HepG2 (cell line): ENCODE measurements at regions not wholly inside any gene's neighbourhood (a gene's known extent, or its start where the extent isn't known, plus 50 kb on each side); places are given as distances from the start of the nearest gene placed in this dataset.

Experiments
- ATAC-seq: fragments of 200-7000 bp; cut with Tn5 transposase; 3 replicates; pipeline ENCODE4 v1.9.1; 2020; ENCODE audit warnings: mild to moderate bottlenecking, moderate library complexity
- BruUV-seq: library from RNA; stranded (reverse); fragments of 400-500 nt; replicated peaks from 2 replicates; lab custom pipeline; 2021; lab: Mats Ljungman, UMichigan
- CTCF ChIA-PET: fragments of 300-600 bp; formaldehyde crosslinking; extraction: SDS; loops from one replicate; lab custom pipeline; 2021; ENCODE audit warnings: low total read pairs, inconsistent platforms, low intra/inter-chr PET ratio; lab: Yijun Ruan, JAX
- POLR2A ChIA-PET: fragments of 350-600 bp; sonication (Branson Sonifier 250); formaldehyde crosslinking; loops from one replicate; lab custom pipeline; 2020; ENCODE audit warnings: antibody characterized with exemption, inconsistent platforms; lab: Yijun Ruan, JAX
- DNase-seq: peaks from one replicate; pipeline ENCODE4 v3.0.0-alpha.2; 2015; ENCODE audit warnings: low spot score
- FAIRE-seq: peaks from 3 replicates; lab custom pipeline; 2011; peaks lifted over from hg19 to GRCh38; lab: Jason Lieb, UNC
- H2AFZ ChIP-seq: one replicate; pipeline ENCODE4 v1.6.1; 2011; ENCODE audit warnings: low read length, inconsistent platforms
- H3K27ac ChIP-seq: fragments of 300-600 bp; 3 replicates; pipeline ENCODE4 v1.8.0; 2011; ENCODE audit warnings: mixed run types, mild to moderate bottlenecking, mixed read lengths, low read length, inconsistent platforms; ENCODE audit not compliant: insufficient read depth; ENCODE audit errors: extremely low read length
- H3K27me3 ChIP-seq, 2 experiments: fragments of 200-600 bp in 1 of 2; 2 replicates in 1 of 2; 3 replicates in 1 of 2; pipeline versions ENCODE4 v1.6.0 to v1.8.0; 2011; ENCODE audit warnings: low read length in 2 of 2, mild to moderate bottlenecking in 2 of 2, moderate library complexity in 2 of 2, inconsistent platforms in 1 of 2; ENCODE audit not compliant: insufficient read depth in 2 of 2, control insufficient read depth in 1 of 2
- H3K36me3 ChIP-seq, 2 experiments: fragments of 200-600 bp in 1 of 2; replicated peaks in 1 of 2; 2 replicates in 1 of 2; 3 replicates in 1 of 2; pipeline versions ENCODE4 v1.5.1 to v1.8.0; 2011; ENCODE audit warnings: low read length in 2 of 2, inconsistent platforms in 1 of 2; ENCODE audit not compliant: insufficient read depth in 2 of 2, control insufficient read depth in 1 of 2
- H3K4me1 ChIP-seq: 2 replicates; pipeline ENCODE4 v1.5.1; 2012; ENCODE audit warnings: low read length, inconsistent platforms; ENCODE audit not compliant: insufficient read depth
- H3K4me2 ChIP-seq: 2 replicates; pipeline ENCODE4 v1.6.0; 2011; ENCODE audit warnings: low read depth, low read length, inconsistent platforms
- H3K4me3 ChIP-seq, 3 experiments: fragments of 200-600 bp in 1 of 3; sonication (generic), shearing (Covaris generic) in 1 of 3; replicated peaks in 1 of 3; 2 replicates each; pipeline ENCODE4 v1.5.1; 2011 to 2016; ENCODE audit warnings: low read length in 3 of 3, inconsistent platforms in 2 of 3, low read depth in 2 of 3, mild to moderate bottlenecking in 2 of 3, control low read depth in 1 of 3, mixed read lengths in 1 of 3; ENCODE audit not compliant: insufficient read depth in 1 of 3
- H3K79me2 ChIP-seq: one replicate; pipeline ENCODE4 v1.6.1; 2011; ENCODE audit warnings: low read length, inconsistent platforms; ENCODE audit not compliant: insufficient read depth
- H3K9ac ChIP-seq: 2 replicates; pipeline ENCODE4 v1.6.0; 2011; ENCODE audit warnings: mild to moderate bottlenecking, low read depth, low read length, inconsistent platforms; ENCODE audit not compliant: insufficient read depth
- H3K9me3 ChIP-seq: 2 replicates; pipeline ENCODE4 v1.5.1; 2012; ENCODE audit warnings: mild to moderate bottlenecking, low read length
- H4K20me1 ChIP-seq: 2 replicates; pipeline ENCODE4 v1.6.0; 2011; ENCODE audit warnings: inconsistent platforms, mild to moderate bottlenecking, low read length, moderate library complexity; ENCODE audit not compliant: insufficient read depth
- CHD2 ChIP-seq: IDR thresholded peaks from 2 replicates; pipeline ENCODE4 v1.6.1; 2011; ENCODE audit warnings: low read depth, low read length, improper control_type of control experiment
- HHEX ChIP-seq: IDR thresholded peaks from 2 replicates; pipeline ENCODE4 v1.6.1; 2016; ENCODE audit warnings: control low read depth
- KLF13 ChIP-seq: sonication (generic); formaldehyde crosslinking; IDR thresholded peaks from 2 replicates; pipeline ENCODE4 v1.4.0; 2020; ENCODE audit warnings: mild to moderate bottlenecking, missing genetic modification reagents
- MED13 ChIP-seq: sonication (generic); formaldehyde crosslinking; IDR thresholded peaks from 2 replicates; pipeline ENCODE4 v1.5.0; 2020; ENCODE audit warnings: missing genetic modification reagents
- NR2F6 ChIP-seq, 2 experiments: IDR thresholded peaks; 2 replicates each; pipeline ENCODE4 v1.6.1; 2016; ENCODE audit warnings: antibody characterized with exemption in 1 of 2, mild to moderate bottlenecking in 1 of 2
- NRL ChIP-seq: sonication (generic); formaldehyde crosslinking; IDR thresholded peaks from 2 replicates; pipeline ENCODE4 v1.5.0; 2020; ENCODE audit warnings: missing genetic modification reagents, mild to moderate bottlenecking, moderate library complexity, borderline replicate concordance
- TBP ChIP-seq: sonication (generic); formaldehyde crosslinking; IDR thresholded peaks from 2 replicates; pipeline ENCODE4 v1.5.0; 2020; ENCODE audit warnings: missing genetic modification reagents
- YEATS4 ChIP-seq: sonication (generic); formaldehyde crosslinking; IDR thresholded peaks from 2 replicates; pipeline ENCODE4 v1.4.0; 2020; ENCODE audit warnings: missing genetic modification reagents, borderline replicate concordance
- ZNF550 ChIP-seq: sonication (generic); formaldehyde crosslinking; IDR thresholded peaks from 2 replicates; pipeline ENCODE4 v1.4.0; 2020; ENCODE audit warnings: mild to moderate bottlenecking, missing genetic modification reagents, borderline replicate concordance
- ZNF629 ChIP-seq: sonication (generic); formaldehyde crosslinking; conservative IDR thresholded peaks from 2 replicates; pipeline ENCODE4 v1.5.0; 2020; ENCODE audit warnings: missing genetic modification reagents
- WGBS: methylation state at CpG from one replicate; pipeline ENCODE4 v1.1.6; 2017; ENCODE audit warnings: low lambda C conversion rate; 5-methylcytosine and 5-hydroxymethylcytosine counted together
- in situ Hi-C: cut with HindIII; loops from 2 replicates; pipeline ENCODE4 v1.10.0; 2017; ENCODE audit warnings: low pct_unique_long_range_greater_than_20kb; ENCODE audit not compliant: extremely low pct_ligation_motif_present
- intact Hi-C: fragments of 100-400 bp; cut with micrococcal nuclease; formaldehyde crosslinking; loops from one replicate; pipeline ENCODE4 v1.10.0; 2022; ENCODE audit not compliant: unreplicated experiment
- TF ChIP-seq, protein P1 (sequence below): sonication (generic); formaldehyde crosslinking; IDR thresholded peaks from 2 replicates; pipeline ENCODE4 v1.4.0; 2020; ENCODE audit warnings: missing genetic modification reagents
- TF ChIP-seq, protein P2 (sequence below): IDR thresholded peaks from 2 replicates; pipeline ENCODE4 v1.6.1; 2016; ENCODE audit warnings: low read depth, control low read depth
- TF ChIP-seq, protein P3 (sequence below): sonication (generic); formaldehyde crosslinking; IDR thresholded peaks from 2 replicates; pipeline ENCODE4 v1.4.0; 2020; ENCODE audit warnings: missing genetic modification reagents

DNA sequence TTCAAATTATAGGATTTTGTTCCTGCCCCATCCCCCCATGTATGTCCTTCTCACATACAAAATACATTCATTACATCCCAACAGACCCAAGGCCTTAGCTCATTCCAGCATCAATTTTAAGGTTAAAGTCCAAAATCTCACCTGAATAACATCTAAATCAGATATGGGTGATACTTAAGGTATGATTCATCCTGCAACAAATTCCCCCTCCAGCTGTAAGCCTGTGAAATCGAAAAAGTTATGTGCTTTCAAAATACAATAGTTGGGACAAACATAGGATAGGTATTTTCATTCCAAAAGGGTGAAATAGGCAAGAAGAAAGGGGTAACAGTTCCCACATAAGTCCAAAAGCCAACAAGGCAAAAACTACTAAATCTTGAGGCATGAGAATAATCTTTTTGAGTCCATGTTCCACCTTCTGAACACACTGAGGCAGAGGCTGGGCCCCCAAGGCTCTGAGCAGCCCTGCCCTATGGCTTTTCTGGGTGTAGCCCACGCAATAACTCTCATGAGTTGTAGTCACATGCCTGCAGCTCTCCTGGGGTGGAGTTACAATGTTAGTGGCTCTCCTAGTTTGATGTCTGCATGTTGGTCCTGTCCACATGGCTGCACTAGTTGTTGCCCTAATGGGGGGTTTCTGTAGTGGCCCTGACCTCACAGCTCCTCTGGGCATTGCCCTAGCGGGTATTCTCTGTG lies 243.9 kb upstream of the SMARCA2 start:
- no peak for ATAC-seq
- CTCF ChIA-PET, result no interaction called here
- no peak overlapping the region for H3K27ac ChIP-seq
- no peak overlapping the region for H3K4me2 ChIP-seq
- no peaks in the 10 kb centered on the region for H3K79me2 ChIP-seq
- no peaks in the 10 kb centered on the region for H3K36me3 ChIP-seq
- H3K9ac ChIP-seq, result no peak overlapping the region
- H3K4me3 ChIP-seq, result no peak overlapping the region
- H3K4me1 ChIP-seq, result no peaks in the 10 kb centered on the region
- in situ Hi-C loops, result no loop called here
- POLR2A ChIA-PET, result no interaction called here
- TF ChIP-seq KLF13 (no peak), TBP (CRISPR knock-in tag) (no peak), CHD2 (no peak), HHEX (CRISPR knock-in tag) (no peak), MED13 (CRISPR knock-in tag) (no peak), NR2F6 (IDR thresholded peaks at IDR 0.05) (no peak), NR2F6 (CRISPR knock-in tag; IDR thresholded peaks at IDR 0.05) (no peak), ZNF550 (CRISPR knock-in tag) (no peak), ZNF629 (CRISPR knock-in tag) (no peak), NRL (CRISPR knock-in tag) (no peak), YEATS4 (CRISPR knock-in tag) (no peak)
- TF ChIP-seq, protein P1, sequence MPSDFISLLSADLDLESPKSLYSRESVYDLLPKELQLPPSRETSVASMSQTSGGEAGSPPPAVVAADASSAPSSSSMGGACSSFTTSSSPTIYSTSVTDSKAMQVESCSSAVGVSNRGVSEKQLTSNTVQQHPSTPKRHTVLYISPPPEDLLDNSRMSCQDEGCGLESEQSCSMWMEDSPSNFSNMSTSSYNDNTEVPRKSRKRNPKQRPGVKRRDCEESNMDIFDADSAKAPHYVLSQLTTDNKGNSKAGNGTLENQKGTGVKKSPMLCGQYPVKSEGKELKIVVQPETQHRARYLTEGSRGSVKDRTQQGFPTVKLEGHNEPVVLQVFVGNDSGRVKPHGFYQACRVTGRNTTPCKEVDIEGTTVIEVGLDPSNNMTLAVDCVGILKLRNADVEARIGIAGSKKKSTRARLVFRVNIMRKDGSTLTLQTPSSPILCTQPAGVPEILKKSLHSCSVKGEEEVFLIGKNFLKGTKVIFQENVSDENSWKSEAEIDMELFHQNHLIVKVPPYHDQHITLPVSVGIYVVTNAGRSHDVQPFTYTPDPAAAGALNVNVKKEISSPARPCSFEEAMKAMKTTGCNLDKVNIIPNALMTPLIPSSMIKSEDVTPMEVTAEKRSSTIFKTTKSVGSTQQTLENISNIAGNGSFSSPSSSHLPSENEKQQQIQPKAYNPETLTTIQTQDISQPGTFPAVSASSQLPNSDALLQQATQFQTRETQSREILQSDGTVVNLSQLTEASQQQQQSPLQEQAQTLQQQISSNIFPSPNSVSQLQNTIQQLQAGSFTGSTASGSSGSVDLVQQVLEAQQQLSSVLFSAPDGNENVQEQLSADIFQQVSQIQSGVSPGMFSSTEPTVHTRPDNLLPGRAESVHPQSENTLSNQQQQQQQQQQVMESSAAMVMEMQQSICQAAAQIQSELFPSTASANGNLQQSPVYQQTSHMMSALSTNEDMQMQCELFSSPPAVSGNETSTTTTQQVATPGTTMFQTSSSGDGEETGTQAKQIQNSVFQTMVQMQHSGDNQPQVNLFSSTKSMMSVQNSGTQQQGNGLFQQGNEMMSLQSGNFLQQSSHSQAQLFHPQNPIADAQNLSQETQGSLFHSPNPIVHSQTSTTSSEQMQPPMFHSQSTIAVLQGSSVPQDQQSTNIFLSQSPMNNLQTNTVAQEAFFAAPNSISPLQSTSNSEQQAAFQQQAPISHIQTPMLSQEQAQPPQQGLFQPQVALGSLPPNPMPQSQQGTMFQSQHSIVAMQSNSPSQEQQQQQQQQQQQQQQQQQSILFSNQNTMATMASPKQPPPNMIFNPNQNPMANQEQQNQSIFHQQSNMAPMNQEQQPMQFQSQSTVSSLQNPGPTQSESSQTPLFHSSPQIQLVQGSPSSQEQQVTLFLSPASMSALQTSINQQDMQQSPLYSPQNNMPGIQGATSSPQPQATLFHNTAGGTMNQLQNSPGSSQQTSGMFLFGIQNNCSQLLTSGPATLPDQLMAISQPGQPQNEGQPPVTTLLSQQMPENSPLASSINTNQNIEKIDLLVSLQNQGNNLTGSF (CRISPR knock-in tag), result no peak
- TF ChIP-seq, protein P2, sequence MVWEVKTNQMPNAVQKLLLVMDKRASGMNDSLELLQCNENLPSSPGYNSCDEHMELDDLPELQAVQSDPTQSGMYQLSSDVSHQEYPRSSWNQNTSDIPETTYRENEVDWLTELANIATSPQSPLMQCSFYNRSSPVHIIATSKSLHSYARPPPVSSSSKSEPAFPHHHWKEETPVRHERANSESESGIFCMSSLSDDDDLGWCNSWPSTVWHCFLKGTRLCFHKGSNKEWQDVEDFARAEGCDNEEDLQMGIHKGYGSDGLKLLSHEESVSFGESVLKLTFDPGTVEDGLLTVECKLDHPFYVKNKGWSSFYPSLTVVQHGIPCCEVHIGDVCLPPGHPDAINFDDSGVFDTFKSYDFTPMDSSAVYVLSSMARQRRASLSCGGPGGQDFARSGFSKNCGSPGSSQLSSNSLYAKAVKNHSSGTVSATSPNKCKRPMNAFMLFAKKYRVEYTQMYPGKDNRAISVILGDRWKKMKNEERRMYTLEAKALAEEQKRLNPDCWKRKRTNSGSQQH (CRISPR knock-in tag), result no peak
- TF ChIP-seq, protein P3, sequence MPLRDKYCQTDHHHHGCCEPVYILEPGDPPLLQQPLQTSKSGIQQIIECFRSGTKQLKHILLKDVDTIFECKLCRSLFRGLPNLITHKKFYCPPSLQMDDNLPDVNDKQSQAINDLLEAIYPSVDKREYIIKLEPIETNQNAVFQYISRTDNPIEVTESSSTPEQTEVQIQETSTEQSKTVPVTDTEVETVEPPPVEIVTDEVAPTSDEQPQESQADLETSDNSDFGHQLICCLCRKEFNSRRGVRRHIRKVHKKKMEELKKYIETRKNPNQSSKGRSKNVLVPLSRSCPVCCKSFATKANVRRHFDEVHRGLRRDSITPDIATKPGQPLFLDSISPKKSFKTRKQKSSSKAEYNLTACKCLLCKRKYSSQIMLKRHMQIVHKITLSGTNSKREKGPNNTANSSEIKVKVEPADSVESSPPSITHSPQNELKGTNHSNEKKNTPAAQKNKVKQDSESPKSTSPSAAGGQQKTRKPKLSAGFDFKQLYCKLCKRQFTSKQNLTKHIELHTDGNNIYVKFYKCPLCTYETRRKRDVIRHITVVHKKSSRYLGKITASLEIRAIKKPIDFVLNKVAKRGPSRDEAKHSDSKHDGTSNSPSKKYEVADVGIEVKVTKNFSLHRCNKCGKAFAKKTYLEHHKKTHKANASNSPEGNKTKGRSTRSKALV, result no peak
- no peak overlapping the region for H2AFZ ChIP-seq
- H3K9me3 ChIP-seq, result no peaks in the 10 kb centered on the region
- no peaks in the 10 kb centered on the region for H3K27me3 ChIP-seq
- no peak for FAIRE-seq
- no peaks in the 10 kb centered on the region for H4K20me1 ChIP-seq
- intact Hi-C loops, result no loop called here
- 0% methylated on average over 1 of the region's 3 CpGs for WGBS
- BruUV-seq, result no TSS peak
- no peak for DNase-seq
